SK-N-MC (cell line): ENCODE measurements at regions not wholly inside any gene's neighbourhood (a gene's known extent, or its start where the extent isn't known, plus 50 kb on each side); places are given as distances from the start of the nearest gene placed in this dataset.

Experiments
- EZH2 ChIP-seq: fragments of 200-600 bp; sonication (generic); IDR thresholded peaks from one replicate; pipeline ENCODE4 v1.6.1; 2017; ENCODE audit warnings: antibody characterized with exemption
- FOXP2 ChIP-seq: optimal IDR thresholded peaks from 2 replicates; pipeline ENCODE3; 2011; ENCODE audit warnings: mild to moderate bottlenecking, moderate library complexity; ENCODE audit not compliant: insufficient read depth; ENCODE audit errors: extremely low read length, control extremely low read depth
- POLR2AphosphoS5 ChIP-seq: IDR thresholded peaks from 2 replicates; pipeline ENCODE4 v1.6.1; 2012; ENCODE audit warnings: mild to moderate bottlenecking, low read depth, low read length, borderline replicate concordance

DNA sequence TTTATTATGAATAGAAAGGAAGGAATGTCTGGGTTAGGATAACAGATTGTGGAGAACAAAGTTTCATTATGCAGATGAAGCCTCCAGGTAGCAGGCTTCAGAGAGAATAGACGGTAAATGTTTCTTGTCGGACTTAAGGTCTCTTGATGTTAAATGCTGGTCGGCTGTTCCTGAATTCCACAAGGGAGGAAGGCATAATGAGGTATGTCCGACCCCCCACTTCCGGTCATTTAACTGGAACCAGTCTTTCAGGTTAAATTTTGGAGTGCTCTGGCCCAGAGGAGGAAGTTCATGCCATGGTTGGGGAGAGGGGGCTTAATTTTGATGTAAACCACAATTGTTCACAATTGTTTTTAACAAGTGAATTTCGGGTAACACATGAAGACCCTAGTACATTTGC, 158.1 kb upstream of the VCX3A start:
- no peak for TF ChIP-seq POLR2AphosphoS5
- TF ChIP-seq EZH2, result no peak
- no peak for TF ChIP-seq FOXP2
